ENCODE measurements at regions not wholly inside any gene's neighbourhood (a gene's known extent, or its start where the extent isn't known, plus 50 kb on each side); places are given as distances from the start of the nearest gene placed in this dataset.

- no peak for TF ChIP-seq CTCF (IDR thresholded peaks at IDR 0.05)
- no peaks in the 10 kb centered on the region for H3K4me1 Mint-ChIP-seq (ENCODE audit: low read depth)
- POLR2A ChIA-PET, result no interaction called here
- DNase-seq (no peak), ATAC-seq (no peak)
- H3K27ac Mint-ChIP-seq, result no peak overlapping the region
- H3K4me3 Mint-ChIP-seq, result no peak overlapping the region
- CTCF ChIA-PET, result no interaction called here
- H3K9me3 Mint-ChIP-seq, result peaks cover 1% of the 10 kb centered on the region
- H3K27me3 Mint-ChIP-seq, result no peaks in the 10 kb centered on the region
- H3K36me3 Mint-ChIP-seq (ENCODE audit: low read depth), result no peaks in the 10 kb centered on the region
- intact Hi-C loops (cut with micrococcal nuclease), result no loop called here
Measured at GRCh38 chr10:52984169-52984568, 211.6 kb upstream of the MBL2 start.

- POLR2A ChIA-PET, result no interaction called here
- ATAC-seq, result no peak
- CTCF ChIA-PET, result no interaction called here
Measured at GRCh38 chr10:52979295-52979990, 206.9 kb upstream of the MBL2 start.

GRCh38 chr10:52977581-52977980 lies 205.0 kb upstream of the MBL2 start:
- POLR2A ChIA-PET, result no interaction called here
- Mint-ChIP-seq H3K4me1 (ENCODE audit: low read depth) (no peaks in the 10 kb centered on the region), H3K27ac (no peak overlapping the region), H3K27me3 (no peaks in the 10 kb centered on the region), H3K9me3 (peaks cover 4% of the 10 kb centered on the region), H3K36me3 (ENCODE audit: low read depth) (no peaks in the 10 kb centered on the region), H3K4me3 (no peak overlapping the region)
- intact Hi-C loops (cut with micrococcal nuclease), result no loop called here
- ATAC-seq, result no peak
- TF ChIP-seq CTCF (IDR thresholded peaks at IDR 0.05), result no peak
- no peak for DNase-seq
- CTCF ChIA-PET, result no interaction called here

More at GRCh38 chr10:52979295-52979990, 206.9 kb upstream of the MBL2 start:
- H3K4me1 Mint-ChIP-seq (ENCODE audit: low read depth), result no peaks in the 10 kb centered on the region
- TF ChIP-seq CTCF (IDR thresholded peaks at IDR 0.05), result no peak
- no peak overlapping the region for H3K27ac Mint-ChIP-seq
- no peaks in the 10 kb centered on the region for H3K36me3 Mint-ChIP-seq (ENCODE audit: low read depth)
- no peaks in the 10 kb centered on the region for H3K27me3 Mint-ChIP-seq
- H3K9me3 Mint-ChIP-seq, result peaks cover 6% of the 10 kb centered on the region
- intact Hi-C loops (cut with micrococcal nuclease), result no loop called here
- no peak overlapping the region for H3K4me3 Mint-ChIP-seq
- DNase-seq, result no peak

GRCh38 chr10:52967806-52968795 lies 195.5 kb upstream of the MBL2 start:
- intact Hi-C loops (cut with micrococcal nuclease), result no loop called here
- H3K4me3 Mint-ChIP-seq, result no peak overlapping the region
- ChIA-PET POLR2A (no interaction called here), CTCF (no interaction called here)
- H3K27me3 Mint-ChIP-seq, result no peaks in the 10 kb centered on the region
- ATAC-seq (no peak), DNase-seq (no peak)
- peaks cover 1% of the 10 kb centered on the region for H3K9me3 Mint-ChIP-seq
- no peak for TF ChIP-seq CTCF (IDR thresholded peaks at IDR 0.05)
- H3K27ac Mint-ChIP-seq, result no peak overlapping the region
- H3K4me1 Mint-ChIP-seq (ENCODE audit: low read depth), result no peaks in the 10 kb centered on the region
- H3K36me3 Mint-ChIP-seq (ENCODE audit: low read depth), result no peaks in the 10 kb centered on the region

GRCh38 chr10:52966904-52967303 lies 194.3 kb upstream of the MBL2 start:
- POLR2A ChIA-PET, result no interaction called here

More at GRCh38 chr10:52966904-52967303, 194.3 kb upstream of the MBL2 start:
- no peak overlapping the region for H3K4me3 Mint-ChIP-seq
- peaks cover 1% of the 10 kb centered on the region for H3K9me3 Mint-ChIP-seq
- DNase-seq, result no peak
- ATAC-seq, result no peak
- CTCF ChIA-PET, result no interaction called here
- H3K4me1 Mint-ChIP-seq (ENCODE audit: low read depth), result no peaks in the 10 kb centered on the region
- H3K27ac Mint-ChIP-seq, result no peak overlapping the region
- no peak for TF ChIP-seq CTCF (IDR thresholded peaks at IDR 0.05)
- intact Hi-C loops (cut with micrococcal nuclease), result no loop called here
- H3K27me3 Mint-ChIP-seq, result no peaks in the 10 kb centered on the region
- H3K36me3 Mint-ChIP-seq (ENCODE audit: low read depth), result no peaks in the 10 kb centered on the region
